Hematopoietic multipotent progenitor cell treated with erythropoietin and hydrocortisone succinate and interleukin-3 and kit ligand, for 6 days (in vitro differentiated cells): ENCODE measurements at regions not wholly inside any gene's neighbourhood (a gene's known extent, or its start where the extent isn't known, plus 50 kb on each side); places are given as distances from the start of the nearest gene placed in this dataset.

Experiments used
- DNase-seq: peaks from one replicate; pipeline ENCODE4 v3.0.0-alpha.2; 2015

GRCh38 chr13:107069108-107069776, 501.3 kb upstream of the ARGLU1 start:
- no peak for DNase-seq

- DNase-seq: no peak
These were observed 499.4 kb upstream of the ARGLU1 start for GRCh38 chr13:107067381-107067780.

- DNase-seq: no peak
These were observed 498.4 kb upstream of the ARGLU1 start for GRCh38 chr13:107066355-107066754.

GRCh38 chr13:107065036-107065435, 497.1 kb upstream of the ARGLU1 start:
- no peak for DNase-seq

- DNase-seq: no peak
These were observed 489.2 kb upstream of the ARGLU1 start for GRCh38 chr13:107057028-107057631.

GRCh38 chr13:107043021-107043956, 475.4 kb upstream of the ARGLU1 start:
- DNase-seq: no peak

- DNase-seq: no peak
These were observed 467.8 kb upstream of the ARGLU1 start for GRCh38 chr13:107035778-107036177.

GRCh38 chr13:107035186-107035585, 467.2 kb upstream of the ARGLU1 start:
- DNase-seq: no peak

GRCh38 chr13:107034236-107034872, 466.4 kb upstream of the ARGLU1 start:
- no peak for DNase-seq

GRCh38 chr13:107031716-107032115, 463.8 kb upstream of the ARGLU1 start:
- no peak for DNase-seq

GRCh38 chr13:107028751-107029150, 460.8 kb upstream of the ARGLU1 start:
- no peak for DNase-seq

GRCh38 chr13:107025991-107026390, 458.1 kb upstream of the ARGLU1 start:
- no peak for DNase-seq

GRCh38 chr13:107023335-107023734, 455.4 kb upstream of the ARGLU1 start:
- no peak for DNase-seq

GRCh38 chr13:107020393-107020792, 452.5 kb upstream of the ARGLU1 start:
- no peak for DNase-seq

GRCh38 chr13:107018285-107018684, 450.3 kb upstream of the ARGLU1 start:
- no peak for DNase-seq

GRCh38 chr13:107006661-107007060, 438.7 kb upstream of the ARGLU1 start:
- DNase-seq: no peak

GRCh38 chr13:107005577-107005976, 437.6 kb upstream of the ARGLU1 start:
- no peak for DNase-seq

- DNase-seq: no peak
These were observed 436.0 kb upstream of the ARGLU1 start for GRCh38 chr13:107003911-107004310.

- DNase-seq: no peak
These were observed 430.7 kb upstream of the ARGLU1 start for GRCh38 chr13:106998664-106999063.

GRCh38 chr13:106997696-106998095, 429.8 kb upstream of the ARGLU1 start:
- no peak for DNase-seq

- no peak for DNase-seq
These were observed 429.1 kb upstream of the ARGLU1 start for GRCh38 chr13:106996867-106997618.

- no peak for DNase-seq
These were observed 422.7 kb upstream of the ARGLU1 start for GRCh38 chr13:106990594-106990993.

GRCh38 chr13:106989876-106990275, 421.9 kb upstream of the ARGLU1 start:
- no peak for DNase-seq
